Gastroesophageal sphincter (tissue), 3 donors: ENCODE measurements at regions not wholly inside any gene's neighbourhood (a gene's known extent, or its start where the extent isn't known, plus 50 kb on each side); places are given as distances from the start of the nearest gene placed in this dataset.
"Not testable (repeated sequence)": the region's sequence is repeated elsewhere in the genome, so short reads cannot be mapped to it uniquely, and the experiment has no call there.

Source experiments
- CTCF ChIP-seq, 4 experiments: fragments of 200-600 bp in 2 of 4; fragments of 450-650 bp in 2 of 4; sonication (generic) in 1 of 4; IDR thresholded peaks; one replicate each; pipeline ENCODE4 v1.5.1; 2017 to 2019; ENCODE audit warnings: antibody characterized with exemption in 4 of 4, mild to moderate bottlenecking in 2 of 4, moderate library complexity in 2 of 4
- POLR2A ChIP-seq, 2 donors: fragments of 450-650 bp; IDR thresholded peaks; one replicate each; pipeline ENCODE4 v1.6.1; 2017; ENCODE audit warnings: antibody characterized with exemption in 2 of 2, mild to moderate bottlenecking in 2 of 2, moderate library complexity in 1 of 2

DNA sequence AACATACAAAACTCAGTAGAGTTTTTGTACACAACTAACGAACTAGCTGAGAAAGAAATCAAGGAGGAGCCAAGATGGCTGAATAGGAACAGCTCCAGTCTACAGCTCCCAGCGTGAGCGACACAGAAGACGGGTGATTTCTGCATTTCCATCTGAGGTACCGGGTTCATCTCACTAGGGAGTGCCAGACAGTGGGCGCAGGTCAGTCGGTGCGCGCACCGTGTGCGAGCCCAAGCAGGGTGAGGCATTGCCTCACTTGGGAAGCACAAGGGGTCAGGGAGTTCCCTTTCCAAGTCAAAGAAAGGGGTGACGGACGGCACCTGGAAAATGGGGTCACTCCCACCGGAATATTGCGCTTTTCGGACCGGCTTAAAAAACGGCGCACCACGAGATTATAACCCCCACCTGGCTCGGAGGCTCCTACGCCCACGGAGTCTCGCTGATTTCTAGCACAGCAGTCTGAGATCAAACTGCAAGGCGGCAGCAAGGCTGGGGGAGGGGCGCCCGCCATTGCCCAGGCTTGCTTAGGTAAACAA, 200.3 kb downstream of the NKX6-1 start:
- TF ChIP-seq CTCF, POLR2A (IDR thresholded peaks at IDR 0.05): not testable (repeated sequence)
